Gastrocnemius medialis (tissue), 4 donors: ENCODE measurements at regions not wholly inside any gene's neighbourhood (a gene's known extent, or its start where the extent isn't known, plus 50 kb on each side); places are given as distances from the start of the nearest gene placed in this dataset.

Experiments
- ATAC-seq, 2 donors: fragments of 150-250 bp; one replicate each; pipeline ENCODE4 v1.9.1; 2016
- DNase-seq, 2 donors: peaks; one replicate each; pipeline ENCODE4 v3.0.0-alpha.2; 2019
- H3K27ac ChIP-seq, 4 donors: fragments of 200-600 bp; sonication (generic); 1 replicate in 1 of 4; 2 replicates in 3 of 4; pipeline ENCODE4 v1.5.1; 2016 to 2018; ENCODE audit warnings: mild to moderate bottlenecking in 2 of 4, moderate library complexity in 1 of 4
- H3K27me3 ChIP-seq, 3 donors: fragments of 200-600 bp; sonication (generic) in 2 of 3; 1 replicate in 1 of 3; 2 replicates in 2 of 3; pipeline versions ENCODE4 v1.5.1 to v1.6.0; 2016 to 2019; ENCODE audit warnings: mild to moderate bottlenecking in 1 of 3, moderate library complexity in 1 of 3
- H3K36me3 ChIP-seq, 2 donors: fragments of 200-600 bp; sonication (generic) in 1 of 2; one replicate each; pipeline ENCODE4 v1.5.1; 2017 to 2018
- H3K4me1 ChIP-seq, 2 donors: fragments of 200-600 bp; sonication (generic) in 1 of 2; one replicate each; pipeline ENCODE4 v1.5.1; 2016 to 2017; ENCODE audit warnings: mild to moderate bottlenecking in 2 of 2
- H3K4me3 ChIP-seq, 4 donors: fragments of 200-600 bp; sonication (generic) in 3 of 4; 1 replicate in 1 of 4; 2 replicates in 3 of 4; pipeline ENCODE4 v1.5.1; 2016 to 2019; ENCODE audit warnings: mild to moderate bottlenecking in 2 of 4
- H3K9me3 ChIP-seq, 3 donors: fragments of 200-600 bp; sonication (generic) in 2 of 3; 1 replicate in 1 of 3; 2 replicates in 2 of 3; pipeline ENCODE4 v1.5.1; 2016 to 2019
- POLR2A ChIP-seq, 2 donors: fragments of 450-650 bp; IDR thresholded peaks; one replicate each; pipeline ENCODE4 v1.6.1; 2017; ENCODE audit warnings: antibody characterized with exemption in 2 of 2, mild to moderate bottlenecking in 2 of 2, moderate library complexity in 2 of 2
- in situ Hi-C, 4 donors: fragments of 200-750 bp; cut with MboI; loops; one replicate each; pipeline versions ENCODE4 v1.15.0 to v1.8.0; 2017; ENCODE audit warnings: low sequenced_read_pairs in 4 of 4
- intact Hi-C: fragments of 100-400 bp; cut with DNase I; formaldehyde crosslinking; loops from one replicate; pipeline ENCODE4 v1.15.1; 2023; ENCODE audit warnings: low total_unique reads
- TF ChIP-seq, protein P1 (sequence below), 5 experiments: fragments of 450-650 bp in 3 of 5; fragments of 200-600 bp in 2 of 5; sonication (generic) in 2 of 5; IDR thresholded peaks in 4 of 5; conservative IDR thresholded peaks in 1 of 5; 1 replicate in 4 of 5; 2 replicates in 1 of 5; pipeline ENCODE4 v1.5.1; 2016 to 2019; ENCODE audit warnings: antibody characterized with exemption in 5 of 5, mild to moderate bottlenecking in 3 of 5, moderate library complexity in 3 of 5

DNA sequence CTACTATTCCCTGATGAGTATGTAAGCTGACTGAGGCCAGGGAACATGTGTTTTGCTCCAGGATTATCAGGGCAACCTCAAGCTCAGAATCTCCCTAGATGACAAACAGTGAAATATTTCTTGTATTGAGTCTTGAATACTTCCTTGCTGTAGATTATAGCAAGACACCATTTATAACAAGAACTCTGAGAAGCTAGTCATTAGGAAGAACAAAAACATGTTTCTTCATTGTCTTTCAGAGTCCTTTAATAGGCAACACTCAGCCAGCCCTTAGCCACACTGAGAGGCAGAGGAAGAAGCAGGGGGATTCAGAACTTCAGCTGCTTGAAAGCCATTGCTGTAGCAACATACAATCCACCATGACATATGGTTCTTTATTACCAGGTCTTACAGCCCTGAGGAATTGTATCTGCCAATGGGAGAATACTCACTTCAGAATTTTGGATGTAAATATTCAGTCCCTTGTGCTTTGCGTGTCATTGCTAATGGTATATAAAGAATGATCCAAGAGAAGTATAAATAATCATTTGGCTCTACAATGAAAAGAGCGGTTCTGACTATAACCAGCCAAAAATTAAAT, 117.5 kb upstream of the NCKAP5 start:
- Histone ChIP-seq H3K4me1 (no peaks in the 10 kb centered on the region), H3K9me3 (no peaks in the 10 kb centered on the region), H3K4me3 (no peak overlapping the region), H3K27ac (no peak overlapping the region), H3K27me3 (no peaks in the 10 kb centered on the region), H3K36me3 (no peaks in the 10 kb centered on the region)
- no peak for ATAC-seq
- in situ Hi-C loops = no loop called here
- intact Hi-C loops = no loop called here
- no peak for TF ChIP-seq POLR2A (IDR thresholded peaks at IDR 0.05)
- no peak for DNase-seq

DNA sequence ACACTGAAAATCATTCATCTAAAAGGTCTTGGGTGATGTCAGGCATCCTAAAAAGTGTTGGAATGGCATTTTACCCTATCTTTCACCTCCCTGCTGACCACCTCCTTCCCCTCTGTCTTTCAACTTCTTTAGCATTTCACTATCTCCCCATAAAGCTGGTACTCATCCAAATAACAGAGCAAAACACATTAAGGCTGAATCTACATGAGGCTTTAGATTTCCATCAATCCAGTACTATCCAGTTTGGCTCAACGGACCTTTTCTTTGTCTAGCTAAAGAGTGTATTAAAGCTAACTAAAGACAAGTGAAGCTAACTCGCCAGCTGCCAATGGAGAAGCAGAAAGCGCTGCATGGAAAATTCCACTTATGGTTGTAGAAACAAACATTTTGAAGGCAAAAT, 122.5 kb upstream of the NCKAP5 start:
- Histone ChIP-seq H3K27me3 (no peaks in the 10 kb centered on the region), H3K27ac (no peak overlapping the region), H3K9me3 (peaks cover 0 to 4% (median 0%) of the 10 kb centered on the region in 3 donors), H3K36me3 (no peaks in the 10 kb centered on the region), H3K4me1 (no peaks in the 10 kb centered on the region), H3K4me3 (no peak overlapping the region)
- intact Hi-C loops (no loop called here), in situ Hi-C loops (no loop called here)
- ATAC-seq (no peak), DNase-seq (no peak)
- TF ChIP-seq POLR2A (IDR thresholded peaks at IDR 0.05) = no peak
- TF ChIP-seq, protein P1, sequence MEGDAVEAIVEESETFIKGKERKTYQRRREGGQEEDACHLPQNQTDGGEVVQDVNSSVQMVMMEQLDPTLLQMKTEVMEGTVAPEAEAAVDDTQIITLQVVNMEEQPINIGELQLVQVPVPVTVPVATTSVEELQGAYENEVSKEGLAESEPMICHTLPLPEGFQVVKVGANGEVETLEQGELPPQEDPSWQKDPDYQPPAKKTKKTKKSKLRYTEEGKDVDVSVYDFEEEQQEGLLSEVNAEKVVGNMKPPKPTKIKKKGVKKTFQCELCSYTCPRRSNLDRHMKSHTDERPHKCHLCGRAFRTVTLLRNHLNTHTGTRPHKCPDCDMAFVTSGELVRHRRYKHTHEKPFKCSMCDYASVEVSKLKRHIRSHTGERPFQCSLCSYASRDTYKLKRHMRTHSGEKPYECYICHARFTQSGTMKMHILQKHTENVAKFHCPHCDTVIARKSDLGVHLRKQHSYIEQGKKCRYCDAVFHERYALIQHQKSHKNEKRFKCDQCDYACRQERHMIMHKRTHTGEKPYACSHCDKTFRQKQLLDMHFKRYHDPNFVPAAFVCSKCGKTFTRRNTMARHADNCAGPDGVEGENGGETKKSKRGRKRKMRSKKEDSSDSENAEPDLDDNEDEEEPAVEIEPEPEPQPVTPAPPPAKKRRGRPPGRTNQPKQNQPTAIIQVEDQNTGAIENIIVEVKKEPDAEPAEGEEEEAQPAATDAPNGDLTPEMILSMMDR (IDR thresholded peaks at IDR 0.05 in 4 of 5, conservative IDR thresholded peaks at IDR 0.05 in 1 of 5) = no peak

DNA sequence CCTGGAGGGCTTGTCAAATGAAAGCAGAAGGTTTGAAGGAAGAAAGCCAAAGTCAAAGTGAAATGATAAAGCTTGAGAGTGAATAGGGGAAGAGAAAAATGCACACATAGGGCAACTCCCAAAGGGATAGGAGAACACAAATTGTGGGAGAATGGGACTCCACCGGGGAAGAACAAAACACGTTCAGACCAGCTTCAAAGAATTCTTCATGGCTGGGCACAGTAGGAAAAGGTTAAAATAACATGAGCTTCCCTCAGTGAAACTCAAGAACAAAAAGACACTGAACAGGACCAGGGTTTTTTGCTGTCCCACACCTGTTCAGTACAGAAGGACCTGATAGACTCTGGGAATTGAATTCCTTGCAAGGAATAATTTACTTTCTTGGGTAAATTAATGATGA, 123.1 kb upstream of the NCKAP5 start:
- in situ Hi-C loops = no loop called here
- no peak for DNase-seq
- H3K27ac ChIP-seq = no peak overlapping the region
- intact Hi-C loops = no loop called here
- ATAC-seq = no peak
- H3K36me3 ChIP-seq = no peaks in the 10 kb centered on the region
- TF ChIP-seq POLR2A (IDR thresholded peaks at IDR 0.05) = no peak
- TF ChIP-seq, protein P1 (IDR thresholded peaks at IDR 0.05 in 4 of 5, conservative IDR thresholded peaks at IDR 0.05 in 1 of 5) = no peak
- H3K27me3 ChIP-seq = no peaks in the 10 kb centered on the region
- peaks cover 0 to 4% (median 0%) of the 10 kb centered on the region in 3 donors for H3K9me3 ChIP-seq
- H3K4me1 ChIP-seq = no peaks in the 10 kb centered on the region
- H3K4me3 ChIP-seq = no peak overlapping the region

DNA sequence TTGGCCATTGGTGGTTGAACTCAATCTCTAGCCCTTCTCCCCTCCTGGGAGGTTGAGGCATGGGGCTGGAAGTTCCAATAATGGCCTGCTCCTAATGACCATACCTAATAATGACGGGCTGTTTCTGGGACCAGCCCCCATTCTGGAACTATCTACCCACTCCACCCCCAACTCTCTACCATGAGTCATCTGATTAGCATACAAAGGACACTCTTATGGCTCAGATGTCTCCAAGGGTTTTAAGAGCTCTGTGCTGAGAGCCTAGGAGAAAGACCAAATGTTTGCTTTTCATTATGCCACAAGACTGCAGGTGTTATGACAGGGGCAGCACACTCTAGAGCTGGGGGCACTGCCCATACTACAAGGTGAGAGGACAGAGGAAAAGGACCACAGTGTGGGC, 137.0 kb upstream of the NCKAP5 start:
- H3K4me1 ChIP-seq = no peaks in the 10 kb centered on the region
- no peaks in the 10 kb centered on the region for H3K27me3 ChIP-seq
- intact Hi-C loops = no loop called here
- H3K36me3 ChIP-seq = no peaks in the 10 kb centered on the region
- TF ChIP-seq POLR2A (IDR thresholded peaks at IDR 0.05) = no peak
- H3K9me3 ChIP-seq = no peaks in the 10 kb centered on the region
- no peak for DNase-seq
- no peak overlapping the region for H3K4me3 ChIP-seq
- no peak for ATAC-seq
- in situ Hi-C loops = no loop called here
- no peak overlapping the region for H3K27ac ChIP-seq

DNA sequence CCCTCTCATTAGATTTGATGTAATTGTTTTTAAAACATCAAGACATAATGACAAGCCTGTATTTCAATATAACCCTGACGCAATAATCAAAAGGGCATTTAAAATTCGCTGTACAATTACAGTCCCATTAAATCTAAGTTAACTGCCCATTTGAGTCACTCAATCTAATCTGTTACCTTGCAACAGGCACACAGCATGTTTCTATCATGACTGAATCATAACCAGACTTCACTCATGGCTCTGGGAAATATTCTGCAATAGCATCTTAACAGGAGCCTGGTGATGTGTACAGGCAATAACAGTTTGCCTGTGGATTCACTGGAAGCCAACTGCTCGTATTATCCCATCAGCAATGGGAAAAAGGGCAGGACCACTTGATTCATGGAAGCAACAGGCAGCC, 142.3 kb upstream of the NCKAP5 start:
- no peak for DNase-seq
- no peaks in the 10 kb centered on the region for H3K36me3 ChIP-seq
- in situ Hi-C loops = no loop called here
- no peaks in the 10 kb centered on the region for H3K9me3 ChIP-seq
- intact Hi-C loops = no loop called here
- no peaks in the 10 kb centered on the region for H3K27me3 ChIP-seq
- H3K4me1 ChIP-seq = no peaks in the 10 kb centered on the region
- no peak overlapping the region for H3K27ac ChIP-seq
- TF ChIP-seq POLR2A (IDR thresholded peaks at IDR 0.05) = no peak
- TF ChIP-seq, protein P1 (IDR thresholded peaks at IDR 0.05 in 4 of 5, conservative IDR thresholded peaks at IDR 0.05 in 1 of 5) = no peak
- ATAC-seq = no peak
- H3K4me3 ChIP-seq = no peak overlapping the region

DNA sequence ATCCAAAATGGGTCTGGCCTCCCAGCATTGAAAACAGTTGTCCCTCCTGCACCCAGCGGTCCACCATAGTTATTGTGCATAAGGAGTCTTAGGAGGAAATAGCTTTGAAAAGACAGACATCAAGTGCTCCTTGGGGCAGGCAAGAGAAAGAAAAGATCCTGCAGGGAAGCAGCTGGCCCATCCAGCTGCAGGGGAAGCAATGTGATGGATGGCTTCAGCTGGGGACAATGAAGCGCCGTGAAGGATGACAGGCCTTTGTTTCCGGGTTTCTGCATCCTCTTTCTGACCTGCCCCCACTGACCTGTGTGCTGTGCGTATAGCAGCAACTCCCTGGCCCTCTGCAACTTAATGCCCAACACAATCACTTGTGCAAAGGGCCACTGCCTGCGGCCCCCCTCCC, 142.9 kb upstream of the NCKAP5 start:
- in situ Hi-C loops = no loop called here
- Histone ChIP-seq H3K27me3 (no peaks in the 10 kb centered on the region), H3K36me3 (no peaks in the 10 kb centered on the region), H3K4me3 (no peak overlapping the region), H3K27ac (no peak overlapping the region), H3K4me1 (no peaks in the 10 kb centered on the region), H3K9me3 (no peaks in the 10 kb centered on the region)
- DNase-seq (no peak), ATAC-seq (no peak)
- intact Hi-C loops = no loop called here
- no peak for TF ChIP-seq POLR2A (IDR thresholded peaks at IDR 0.05)
- TF ChIP-seq, protein P1 (IDR thresholded peaks at IDR 0.05 in 4 of 5, conservative IDR thresholded peaks at IDR 0.05 in 1 of 5) = no peak
